A549 (cell line): ENCODE measurements at regions not wholly inside any gene's neighbourhood (a gene's known extent, or its start where the extent isn't known, plus 50 kb on each side); places are given as distances from the start of the nearest gene placed in this dataset.

ENCODE experiments used
- CEBPB ChIP-seq, 2 experiments: fragments of >200 bp in 1 of 2; sonication (Bioruptor Twin) in 1 of 2; formaldehyde crosslinking in 1 of 2; IDR thresholded peaks; 2 replicates each; pipeline ENCODE4 v1.6.1; 2012 to 2016
- CTCF ChIP-seq: fragments of >200 bp; sonication (Bioruptor Twin); formaldehyde crosslinking; IDR thresholded peaks from 3 replicates; pipeline ENCODE4 v1.5.1; 2016
- E2F6 ChIP-seq: IDR thresholded peaks from 2 replicates; pipeline ENCODE4 v1.6.1; 2012; ENCODE audit warnings: low read depth, borderline replicate concordance
- FOSB ChIP-seq: fragments of 250-450 bp; sonication (Bioruptor Pico); IDR thresholded peaks from 2 replicates; pipeline ENCODE4 v1.5.0; 2020; ENCODE audit warnings: mild to moderate bottlenecking, moderate library complexity
- RCOR1 ChIP-seq: fragments of 150-350 bp; IDR thresholded peaks from 2 replicates; pipeline ENCODE4 v1.6.1; 2014; ENCODE audit warnings: antibody characterized with exemption, low read length, low read depth

- TF ChIP-seq E2F6 (no peak), RCOR1 (no peak), CEBPB (IDR thresholded peaks at IDR 0.05) (no peak), CTCF (no peak), FOSB (CRISPR knock-in tag) (no peak)
Observed at GRCh38 chr2:150207979-150208378, 279.5 kb downstream of the RND3 start.
